GM20000 (cell line): ENCODE measurements at regions not wholly inside any gene's neighbourhood (a gene's known extent, or its start where the extent isn't known, plus 50 kb on each side); places are given as distances from the start of the nearest gene placed in this dataset.
"Not testable (repeated sequence)": the region's sequence is repeated elsewhere in the genome, so short reads cannot be mapped to it uniquely, and the experiment has no call there.

Experiments used
- DNase-seq: peaks from one replicate; pipeline ENCODE4 v3.0.0; 2012; ENCODE audit warnings: low spot score
- CTCF ChIP-seq: IDR thresholded peaks from 2 replicates; pipeline ENCODE4 v1.5.1; 2012; ENCODE audit warnings: mild to moderate bottlenecking, control low read depth; ENCODE audit errors: extremely low read depth, missing control alignments

DNA sequence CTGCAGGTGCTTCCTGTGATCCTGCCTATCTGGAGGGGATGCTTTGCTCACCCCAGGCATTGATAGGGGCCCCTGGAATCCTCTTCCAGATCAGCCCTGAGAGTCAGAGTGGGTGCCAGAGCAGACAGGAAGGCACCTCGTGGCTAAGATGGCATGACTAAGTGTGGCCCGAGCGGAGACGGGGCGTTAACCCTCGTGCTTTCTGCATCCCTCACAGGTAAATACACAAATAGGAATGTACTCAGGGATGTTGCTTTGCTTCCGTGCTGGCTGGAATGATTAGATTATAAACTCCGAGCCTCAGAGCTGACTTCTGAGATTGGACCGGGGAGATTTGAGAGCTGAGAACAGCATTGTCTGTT, 312.7 kb upstream of the B3GAT1 start:
- no peak for TF ChIP-seq CTCF
- DNase-seq: no peak

DNA sequence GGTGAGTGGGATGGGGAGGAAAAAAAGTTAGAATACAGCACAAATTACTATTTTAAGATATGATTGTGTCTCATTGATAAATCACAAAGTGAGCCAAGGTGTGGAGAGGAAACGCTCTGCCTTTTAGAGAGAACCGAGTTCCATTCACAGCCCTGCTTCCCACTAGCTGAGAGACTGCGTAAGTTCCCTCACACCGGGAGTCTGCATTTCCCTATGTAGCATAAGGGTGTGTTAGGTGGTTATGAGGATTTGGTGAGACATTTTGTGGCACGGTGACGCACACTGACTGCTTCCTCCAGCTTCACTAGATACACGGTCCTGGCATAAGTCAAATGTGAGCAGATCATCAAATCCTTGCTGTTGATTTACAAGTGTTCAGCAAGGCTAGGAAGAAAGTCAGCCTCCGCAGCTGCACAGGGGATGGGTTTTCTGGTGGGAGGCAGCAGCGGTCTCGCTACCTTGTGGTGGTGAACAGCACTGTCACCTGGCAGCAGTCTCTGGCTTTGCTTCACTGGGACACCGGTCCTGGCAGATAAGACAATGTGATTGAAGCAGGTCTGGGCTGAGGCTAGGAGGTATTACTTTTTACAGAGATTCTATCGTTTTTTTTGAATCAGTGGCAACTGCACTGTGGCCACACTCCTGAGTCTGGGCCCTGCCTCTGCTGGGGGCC, 312.2 kb upstream of the B3GAT1 start:
- TF ChIP-seq CTCF: no peak
- no peak for DNase-seq

DNA sequence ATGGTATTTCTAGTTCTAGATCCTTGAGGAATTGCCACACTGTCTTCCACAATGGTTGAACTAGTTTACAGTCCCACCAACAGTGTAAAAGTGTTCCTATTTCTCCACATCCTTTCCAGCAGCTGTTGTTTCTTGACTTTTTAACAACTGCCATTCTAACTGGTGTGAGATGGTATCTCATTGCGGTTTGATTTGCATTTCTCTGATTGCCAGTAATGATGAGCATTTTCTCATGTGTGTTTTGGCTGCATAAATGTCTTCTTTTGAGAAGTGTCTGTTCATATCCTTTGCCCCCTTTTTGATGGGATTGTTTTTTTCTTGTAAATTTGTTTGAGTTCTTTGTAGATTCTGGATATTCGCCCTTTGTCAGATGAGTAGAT, 308.6 kb upstream of the B3GAT1 start:
- DNase-seq: not testable (repeated sequence)

DNA sequence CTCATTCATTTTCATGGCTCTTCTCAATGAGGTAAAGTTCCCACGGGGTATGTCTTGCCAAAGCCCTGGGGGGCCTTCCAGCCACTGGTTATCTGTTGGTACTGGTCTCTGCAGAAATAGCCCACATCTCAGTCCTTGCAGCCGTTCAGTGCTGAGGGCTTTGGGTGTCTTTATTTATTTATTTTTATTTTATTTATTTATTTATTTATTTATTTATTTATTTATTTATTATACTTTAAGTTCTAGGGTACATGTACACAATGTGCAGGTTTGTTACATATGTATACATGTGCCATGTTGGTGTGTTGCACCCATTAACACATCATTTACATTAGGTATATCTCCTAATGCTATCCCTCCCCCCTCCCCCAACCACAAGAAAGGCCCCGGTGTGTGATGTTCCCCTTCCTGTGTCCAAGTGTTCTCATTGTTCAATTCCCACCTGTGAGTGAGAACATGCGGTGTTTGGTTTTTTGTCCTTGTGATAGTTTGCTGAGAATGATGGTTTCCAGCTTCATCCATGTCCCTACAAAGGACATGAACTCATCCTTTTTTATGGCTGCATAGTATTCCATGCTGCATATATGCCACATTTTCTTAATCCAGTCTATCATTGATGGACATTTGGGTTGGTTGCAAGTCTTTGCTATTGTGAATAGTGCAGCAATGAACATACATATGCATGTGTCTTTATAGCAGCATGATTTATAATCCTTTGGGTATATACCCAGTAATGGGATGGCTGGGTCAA, 308.1 kb upstream of the B3GAT1 start:
- not testable (repeated sequence) for DNase-seq

- TF ChIP-seq CTCF: no peak
- DNase-seq: no peak
These were observed 307.4 kb upstream of the B3GAT1 start for GRCh38 chr11:134719397-134719796.

GRCh38 chr11:134716582-134716981, 304.5 kb upstream of the B3GAT1 start:
- TF ChIP-seq CTCF: no peak
- no peak for DNase-seq

- DNase-seq: no peak
- no peak for TF ChIP-seq CTCF
These were observed 302.1 kb upstream of the B3GAT1 start for GRCh38 chr11:134714021-134714656.

GRCh38 chr11:134712228-134713145, 300.4 kb upstream of the B3GAT1 start:
- DNase-seq: no peak
- TF ChIP-seq CTCF: no peak
